NCI-H2107 treated with DMSO at 0.1 percent for 48 hours (cell line): ENCODE measurements at regions not wholly inside any gene's neighbourhood (a gene's known extent, or its start where the extent isn't known, plus 50 kb on each side); places are given as distances from the start of the nearest gene placed in this dataset.
"Not testable (repeated sequence)": the region's sequence is repeated elsewhere in the genome, so short reads cannot be mapped to it uniquely, and the experiment has no call there.

Source experiments
- DNase-seq: peaks from one replicate; lab custom pipeline; 2025; ENCODE audit not compliant: unreplicated experiment; lab: John Stamatoyannopoulos, UW

DNA sequence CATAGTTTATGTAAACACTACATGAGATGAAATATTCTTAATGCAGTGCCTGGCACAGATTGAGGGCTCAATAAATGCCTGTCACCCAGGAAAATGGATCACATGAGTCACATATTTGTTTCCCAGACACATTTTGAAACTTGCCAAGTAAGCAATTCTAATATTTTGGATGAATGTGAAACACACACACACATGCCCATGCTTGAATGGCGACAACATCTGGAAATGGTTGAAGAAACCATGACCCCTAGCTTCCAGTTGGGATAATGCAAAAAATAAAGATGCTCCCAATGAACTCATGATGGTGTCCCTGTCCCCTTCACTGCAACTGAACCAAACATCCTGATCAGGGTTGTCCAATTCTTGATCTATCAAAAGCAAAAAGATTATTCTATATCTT lies 797.3 kb downstream of the XPNPEP1 start:
- DNase-seq: no peak

DNA sequence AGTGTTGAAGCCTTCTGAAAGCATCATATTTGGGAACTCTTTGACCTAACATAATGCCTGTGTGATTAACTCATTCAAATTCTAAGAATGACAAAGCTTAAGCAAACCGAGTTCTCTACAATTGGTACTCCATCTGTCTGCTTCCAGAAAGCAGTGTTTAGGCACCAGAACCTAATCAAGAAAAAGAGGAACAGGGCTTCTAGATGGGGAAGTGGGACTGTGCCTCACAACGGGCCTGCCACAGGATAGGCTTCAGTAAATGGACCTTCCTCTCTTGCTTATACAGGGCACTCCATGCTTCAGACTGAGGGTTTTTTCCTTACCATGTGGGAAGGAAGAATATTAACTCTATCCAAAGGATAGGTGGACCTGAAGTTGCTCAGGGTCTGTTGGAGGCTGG lies 808.1 kb downstream of the XPNPEP1 start:
- DNase-seq: no peak

DNA sequence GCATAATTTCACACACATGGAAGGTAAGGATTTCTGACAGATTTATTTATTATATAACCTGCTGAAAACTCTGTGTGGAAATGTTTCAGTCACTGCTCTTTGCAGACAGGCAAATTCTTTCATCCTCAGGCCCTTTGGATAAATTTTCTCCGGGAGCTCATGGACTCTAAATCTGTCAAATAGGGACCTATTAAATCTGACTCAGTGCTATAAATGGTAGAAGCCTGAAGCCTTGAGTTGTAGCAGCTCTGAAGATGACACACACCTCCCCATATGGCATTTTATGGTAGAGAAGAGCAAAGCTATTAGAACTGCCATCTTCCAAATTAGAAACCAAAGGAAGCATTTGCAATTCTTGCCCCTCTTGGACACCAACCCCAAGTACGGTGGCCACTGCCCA lies 808.7 kb downstream of the XPNPEP1 start:
- no peak for DNase-seq

DNA sequence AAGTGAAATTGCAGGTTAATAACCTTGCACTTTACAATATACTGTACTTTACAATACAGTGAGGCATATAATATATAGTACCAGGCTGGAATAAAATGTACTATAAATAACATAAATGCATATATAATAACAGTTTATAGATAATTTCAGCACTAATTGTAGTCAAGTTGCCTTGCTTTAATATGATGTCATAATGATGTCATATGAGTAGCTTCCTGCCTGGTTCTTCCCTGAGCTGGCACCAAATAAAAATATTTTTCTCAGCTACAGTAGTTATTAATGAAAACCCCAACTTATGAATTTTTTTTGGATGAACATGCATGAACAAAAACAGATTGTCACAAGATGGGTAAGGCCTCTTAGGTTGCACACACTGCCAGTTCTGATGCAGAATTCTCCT lies 816.7 kb downstream of the XPNPEP1 start:
- DNase-seq: no peak

DNA sequence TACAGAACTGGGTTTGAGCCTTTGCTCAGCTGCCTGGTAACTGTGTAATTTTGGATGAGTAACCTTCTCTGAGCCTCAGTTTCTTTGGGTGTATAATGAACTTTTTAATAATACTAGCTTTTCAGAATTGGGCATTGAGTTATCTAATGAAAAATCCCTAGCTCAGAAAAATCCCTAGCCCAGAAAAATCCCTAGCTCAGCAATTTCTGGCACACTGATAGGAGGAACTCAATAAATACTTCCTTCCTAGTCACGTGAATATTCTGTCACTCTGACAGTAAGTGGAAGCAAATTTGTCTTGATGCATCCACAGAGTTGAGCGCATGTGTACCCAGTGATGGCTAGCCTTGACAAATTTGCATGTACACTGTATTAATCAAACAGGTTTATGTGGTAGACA lies 817.6 kb downstream of the XPNPEP1 start:
- DNase-seq: no peak

DNA sequence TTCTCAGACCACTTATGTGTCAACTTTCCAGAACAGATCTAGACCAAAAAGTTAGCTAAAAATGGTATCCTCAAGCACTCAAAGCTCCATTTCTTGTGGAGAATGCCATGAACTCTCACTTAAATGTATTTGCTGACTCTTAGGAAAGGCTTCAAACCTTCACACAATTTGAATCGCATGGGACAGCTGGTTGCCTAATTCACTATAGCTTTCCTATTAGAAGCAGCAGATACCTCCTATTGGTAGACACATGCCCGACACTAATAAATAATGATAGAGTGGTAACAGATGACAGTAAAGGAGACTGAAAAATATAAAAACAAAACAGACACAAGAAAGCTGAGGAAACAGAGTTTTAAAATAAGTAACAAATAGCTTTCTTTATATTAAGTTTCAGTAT lies 818.5 kb downstream of the XPNPEP1 start:
- no peak for DNase-seq

DNA sequence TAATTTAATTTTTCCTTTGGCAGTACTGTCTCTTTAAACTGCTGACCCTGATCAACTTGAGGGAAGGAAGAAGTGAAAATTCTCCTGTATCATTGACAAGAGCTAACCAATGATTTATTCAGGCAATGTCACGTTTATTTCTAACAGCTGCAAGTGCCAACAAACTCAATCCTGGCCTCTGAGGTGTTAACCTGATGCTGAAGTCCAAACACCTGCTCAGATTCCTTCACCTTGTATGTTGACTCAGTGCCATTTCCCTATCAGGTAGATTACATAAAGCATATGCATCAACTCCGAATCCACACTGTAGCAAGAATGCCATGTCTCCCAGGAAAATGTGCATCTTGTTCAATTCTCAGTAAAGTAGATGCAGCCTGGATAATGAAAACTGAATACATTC lies 820.0 kb downstream of the XPNPEP1 start:
- no peak for DNase-seq

DNA sequence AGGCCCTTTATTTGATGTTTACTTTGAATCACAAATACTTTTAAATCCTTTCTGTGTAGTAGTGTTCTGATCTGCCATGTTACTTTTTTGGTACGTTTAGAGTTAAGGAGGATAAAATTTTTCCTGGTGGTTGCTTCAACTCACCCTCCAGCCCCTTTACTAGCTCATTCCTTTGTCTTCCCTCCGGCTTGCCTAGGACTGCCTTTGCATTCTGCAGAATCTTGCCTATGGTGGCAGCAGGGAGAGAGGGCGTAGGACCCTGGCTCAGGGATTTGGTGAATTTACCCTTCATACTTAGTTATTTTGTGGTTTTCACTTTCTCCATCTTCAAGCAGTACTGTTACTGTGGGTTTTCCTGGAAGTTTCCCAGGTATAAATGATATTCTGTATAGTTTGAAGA lies 833.5 kb downstream of the XPNPEP1 start:
- no peak for DNase-seq

DNA sequence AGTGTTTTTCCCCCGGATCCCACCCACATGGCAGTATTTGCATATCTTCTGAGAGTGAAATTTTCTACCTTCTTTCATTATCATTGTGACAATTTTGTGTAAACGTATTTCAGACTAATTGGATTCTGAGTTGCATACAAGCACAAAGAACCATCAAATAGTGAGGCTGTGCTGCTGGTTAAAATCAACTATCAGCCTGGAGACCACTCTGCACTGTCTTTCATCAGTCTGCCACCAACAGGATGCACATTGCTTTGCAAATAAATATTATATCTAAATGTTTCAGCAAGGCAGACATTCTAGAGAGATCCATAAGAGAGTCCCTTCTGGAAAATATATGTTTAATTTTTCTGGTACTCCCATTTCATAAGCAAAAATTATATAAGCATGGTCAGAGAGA lies 851.8 kb downstream of the XPNPEP1 start:
- no peak for DNase-seq

DNA sequence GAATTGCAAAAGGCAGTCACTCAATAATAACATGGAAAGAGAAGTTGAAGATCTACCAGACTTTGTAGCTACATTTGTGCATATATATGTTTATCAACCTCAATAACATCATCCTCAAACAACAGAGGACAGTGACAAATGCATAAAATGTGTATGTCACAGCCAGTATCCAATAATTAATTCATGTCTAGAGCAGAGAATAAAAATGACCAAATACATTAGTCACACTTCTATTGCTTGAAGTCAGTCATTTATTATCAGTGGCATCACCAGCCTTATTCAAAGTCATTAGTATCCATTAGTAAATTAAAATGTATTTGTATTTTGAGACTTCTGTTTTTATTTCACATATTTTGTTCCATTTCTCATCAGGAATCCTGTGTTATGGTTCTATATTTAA lies 852.8 kb downstream of the XPNPEP1 start:
- no peak for DNase-seq

DNA sequence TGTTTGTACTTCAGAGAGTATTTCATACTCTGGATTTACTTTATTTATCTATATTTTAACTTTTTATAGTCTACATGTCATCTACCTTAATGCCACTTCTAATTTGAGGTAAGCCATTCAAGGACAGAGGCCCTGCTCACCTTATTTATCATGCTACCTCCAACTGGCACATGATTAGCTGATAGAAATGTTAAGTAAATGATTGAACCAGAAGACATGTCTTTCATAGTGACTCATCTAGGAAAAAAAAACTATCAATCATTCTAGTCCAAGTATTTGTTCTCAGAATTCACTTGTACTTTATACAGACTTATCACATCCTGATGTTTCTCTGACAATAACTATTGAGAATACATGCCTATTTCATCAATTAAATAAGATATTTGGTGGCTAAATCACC lies 856.3 kb downstream of the XPNPEP1 start:
- DNase-seq: no peak

DNA sequence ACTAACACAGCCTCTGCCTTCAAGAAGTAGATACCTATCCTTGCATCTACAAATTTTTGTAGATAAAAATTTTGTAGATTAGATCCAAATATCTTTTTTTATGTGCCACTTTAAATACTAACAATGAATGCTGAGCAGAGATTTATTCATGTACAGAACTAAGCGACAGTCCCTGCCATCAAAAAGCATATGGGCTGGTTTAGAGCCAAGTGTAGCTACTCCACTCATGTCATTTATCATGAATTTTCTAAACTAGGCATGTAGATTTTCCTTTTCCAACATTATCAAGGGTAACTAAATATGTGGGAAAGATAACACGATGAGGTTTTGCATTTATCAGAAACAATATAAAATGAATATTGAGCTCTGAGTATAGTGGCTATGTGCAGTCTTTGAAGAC lies 857.5 kb downstream of the XPNPEP1 start:
- DNase-seq: no peak

DNA sequence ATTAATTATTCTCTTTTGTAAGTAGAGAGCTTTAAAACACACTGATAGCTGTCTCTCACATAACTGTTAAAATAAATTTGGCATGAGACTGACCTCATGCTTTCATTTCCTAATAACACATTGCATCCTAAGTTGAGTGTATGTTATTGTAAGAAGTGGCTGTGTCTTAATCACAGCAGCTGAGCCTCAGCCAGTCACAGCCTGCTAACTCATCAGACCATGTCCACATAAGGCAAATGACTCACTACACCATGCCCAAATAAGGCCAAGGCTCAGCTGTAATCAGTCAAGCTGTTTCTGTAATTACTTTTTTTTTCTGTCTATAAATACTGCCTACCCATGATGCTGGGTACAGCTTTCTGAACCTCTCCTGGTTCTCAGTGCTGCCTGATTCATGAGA lies 860.9 kb downstream of the XPNPEP1 start:
- DNase-seq: no peak

DNA sequence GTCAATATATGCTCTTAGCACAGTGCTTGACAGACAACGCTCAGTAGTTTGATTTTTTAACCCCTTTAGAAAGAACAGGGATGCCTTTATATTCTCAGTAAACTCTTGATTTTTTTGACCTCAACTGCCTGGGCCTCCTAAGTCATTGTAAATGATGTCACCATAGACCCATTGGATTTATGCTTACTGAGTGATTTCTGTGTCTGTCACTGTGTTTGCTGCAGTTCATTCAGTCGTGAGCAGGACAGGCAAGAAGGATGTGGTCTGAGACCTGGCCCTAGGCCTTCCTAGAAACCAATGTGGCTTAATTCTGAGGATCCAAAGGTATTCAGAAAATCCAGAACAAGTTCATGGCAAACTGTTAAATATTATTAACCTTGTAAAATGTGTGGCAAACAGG lies 868.1 kb downstream of the XPNPEP1 start:
- DNase-seq: no peak

DNA sequence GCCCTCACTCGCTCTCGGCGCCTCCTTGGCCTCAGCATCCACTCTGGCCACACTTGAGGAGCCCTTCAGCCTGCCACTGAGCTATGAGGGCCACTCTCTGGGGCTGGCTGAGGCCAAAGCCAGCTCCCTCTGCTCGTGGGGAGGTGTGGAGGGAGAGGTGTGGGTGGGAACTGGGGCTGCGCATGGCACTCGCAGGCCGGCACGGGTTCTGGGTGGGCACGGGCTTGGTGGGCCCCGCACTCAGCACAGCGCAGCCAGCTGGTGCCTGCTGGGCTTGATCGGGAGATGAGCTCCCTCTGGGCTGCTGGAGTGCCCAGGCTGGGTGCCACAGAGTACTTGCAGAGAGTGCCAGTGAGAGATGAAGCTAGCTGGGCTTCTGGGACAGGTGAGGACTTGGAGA lies 875.5 kb downstream of the XPNPEP1 start:
- DNase-seq: no peak

DNA sequence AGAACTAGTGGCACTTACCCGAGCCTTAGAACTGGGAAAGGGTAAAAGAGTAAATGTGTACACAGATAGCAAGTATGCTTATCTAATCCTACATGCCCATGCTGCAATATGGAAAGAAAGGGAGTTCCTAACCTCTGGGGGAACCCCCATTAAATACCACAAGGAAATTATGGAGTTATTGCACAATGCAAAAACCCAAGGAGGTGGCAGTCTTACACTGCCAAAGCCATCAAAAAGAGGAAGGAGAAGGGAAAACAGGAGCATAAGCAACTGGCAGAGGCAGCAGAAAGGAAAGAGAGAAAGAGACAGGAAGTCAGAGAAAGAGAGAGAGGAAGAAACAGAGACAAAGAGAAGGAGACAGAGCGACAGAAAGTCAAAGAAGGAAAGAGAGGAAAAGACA lies 876.9 kb downstream of the XPNPEP1 start:
- not testable (repeated sequence) for DNase-seq

DNA sequence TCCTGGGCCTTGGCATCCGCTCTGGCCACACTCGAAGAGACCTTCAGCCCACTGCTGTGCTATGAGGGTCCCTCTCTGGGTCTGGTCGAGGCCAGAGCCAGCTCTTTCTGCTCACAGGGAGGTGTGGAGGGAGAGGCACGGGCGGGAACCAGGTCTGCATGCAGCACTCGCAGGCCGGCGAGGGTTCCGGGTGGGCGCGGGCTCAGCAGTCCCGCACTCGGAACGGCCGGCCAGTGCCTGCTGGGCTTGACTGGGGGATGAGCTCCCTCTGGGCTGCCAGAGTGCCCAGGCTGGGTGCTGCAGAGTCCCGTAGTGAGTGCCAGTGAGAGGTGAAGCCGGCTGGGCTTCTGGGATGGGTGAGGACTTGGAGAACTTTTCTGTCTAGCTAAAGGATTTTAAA lies 882.7 kb downstream of the XPNPEP1 start:
- no peak for DNase-seq

DNA sequence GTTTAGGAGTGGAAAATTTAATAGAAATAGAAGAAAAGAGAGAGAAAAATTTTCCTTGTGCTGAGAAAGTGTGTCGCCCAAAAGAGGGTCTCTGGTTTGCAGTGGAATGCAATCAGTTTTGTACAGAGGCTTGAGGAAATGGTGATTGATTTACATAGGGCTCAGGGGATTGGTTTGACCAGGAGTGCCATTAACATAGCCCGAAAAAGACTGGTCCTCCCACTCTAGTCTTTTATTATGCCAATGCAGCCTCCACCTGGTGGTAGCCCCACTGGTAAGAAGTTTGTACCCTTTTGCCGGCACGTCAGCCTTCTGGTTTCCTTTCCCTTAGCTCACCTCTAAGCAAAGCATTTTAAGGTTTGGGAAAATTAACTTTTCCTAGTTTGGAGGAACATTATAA lies 885.3 kb downstream of the XPNPEP1 start:
- DNase-seq: no peak

DNA sequence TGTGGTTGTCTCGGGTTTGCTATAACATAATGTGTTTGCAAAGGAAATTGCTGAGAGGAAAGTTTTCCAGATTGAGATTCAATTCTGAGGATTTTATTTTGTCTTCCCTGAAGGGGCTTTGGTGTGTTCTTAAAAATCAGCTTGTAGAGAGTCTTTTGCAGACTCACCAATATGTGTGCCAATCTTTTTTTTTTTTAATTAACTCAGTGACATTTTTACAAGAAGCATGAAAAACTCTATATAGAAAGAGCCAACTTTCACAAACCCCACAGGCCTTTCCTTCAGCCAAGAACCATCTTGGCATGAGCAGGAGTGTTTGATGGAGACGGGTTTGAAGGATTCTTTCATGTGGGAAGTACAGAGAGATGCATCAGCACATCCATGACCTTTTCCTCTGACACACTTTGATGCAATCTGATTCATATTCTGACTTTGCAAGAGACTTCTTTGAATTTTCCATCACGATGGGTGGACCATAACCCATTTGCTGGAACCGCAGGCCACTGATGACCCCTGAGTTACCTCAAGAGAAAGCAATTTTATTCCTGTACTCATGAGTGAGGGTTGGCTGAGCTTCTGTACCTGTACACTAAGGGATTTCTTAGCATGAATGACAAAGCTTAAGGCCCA lies 892.6 kb downstream of the XPNPEP1 start:
- DNase-seq: no peak

DNA sequence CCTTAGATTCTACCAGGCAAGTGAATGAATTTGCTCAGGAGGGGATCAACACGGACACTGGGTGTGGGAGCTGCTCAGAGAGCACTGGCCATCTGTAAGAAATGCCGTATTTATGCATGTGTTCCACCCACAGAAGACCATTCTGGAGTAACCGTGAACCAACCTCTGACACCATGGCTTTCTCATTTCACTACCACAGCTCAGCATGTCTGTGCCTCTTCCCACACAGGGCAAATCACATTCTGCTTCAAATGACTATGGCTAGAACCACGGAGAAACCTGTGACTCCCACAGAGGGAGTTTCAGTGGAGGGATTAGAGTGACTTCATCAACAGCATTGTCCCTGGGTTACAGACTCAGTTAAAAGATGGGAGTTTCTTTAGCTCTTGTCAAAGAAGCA lies 893.4 kb downstream of the XPNPEP1 start:
- DNase-seq: no peak

DNA sequence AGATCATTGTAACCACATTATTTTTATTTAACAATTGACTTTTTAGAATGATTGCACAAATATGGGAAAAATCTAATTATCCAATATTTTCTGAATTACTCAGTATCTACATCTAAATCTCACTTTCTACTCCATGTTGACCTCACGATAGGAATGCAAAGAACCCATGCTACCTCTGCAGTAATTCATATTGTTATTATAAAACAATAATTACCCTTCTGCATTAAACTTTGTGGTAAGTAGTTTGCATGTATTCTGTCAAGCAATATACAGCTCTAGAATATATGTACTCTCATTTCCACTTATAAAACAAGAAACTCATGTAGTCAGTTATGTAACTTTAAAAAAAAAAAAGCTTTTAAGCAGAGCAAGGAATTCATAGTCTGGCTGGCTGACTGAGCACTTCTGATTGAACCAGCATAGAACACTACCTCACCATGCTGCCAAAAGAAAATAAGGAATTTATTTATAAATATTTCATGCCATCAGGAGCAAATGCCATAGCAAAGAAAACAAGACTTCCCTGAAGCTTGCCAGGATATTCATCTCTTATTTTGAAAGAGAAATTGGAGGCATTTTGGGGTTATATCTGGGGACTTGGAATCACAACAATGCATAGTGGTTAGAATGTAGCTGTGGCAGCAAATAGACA lies 895.7 kb downstream of the XPNPEP1 start:
- no peak for DNase-seq

DNA sequence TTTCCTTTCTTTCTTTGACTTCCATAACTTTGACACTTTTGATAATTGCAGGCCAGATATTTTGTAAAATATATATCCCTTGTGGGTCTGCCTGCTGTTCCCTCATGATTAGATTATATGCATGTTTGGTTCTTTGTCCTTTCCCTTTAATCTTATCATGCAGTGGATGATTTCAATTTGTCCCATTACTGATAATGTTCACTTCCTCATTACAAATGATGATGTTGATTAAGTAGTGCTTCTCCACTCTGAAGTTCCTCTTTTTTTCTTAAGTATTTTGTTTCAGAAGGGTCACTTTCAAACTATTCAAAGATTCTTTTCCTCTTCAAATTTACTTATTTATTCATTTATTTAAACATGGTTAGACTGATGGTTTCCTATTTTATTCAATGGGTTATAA lies 898.1 kb downstream of the XPNPEP1 start:
- no peak for DNase-seq

DNA sequence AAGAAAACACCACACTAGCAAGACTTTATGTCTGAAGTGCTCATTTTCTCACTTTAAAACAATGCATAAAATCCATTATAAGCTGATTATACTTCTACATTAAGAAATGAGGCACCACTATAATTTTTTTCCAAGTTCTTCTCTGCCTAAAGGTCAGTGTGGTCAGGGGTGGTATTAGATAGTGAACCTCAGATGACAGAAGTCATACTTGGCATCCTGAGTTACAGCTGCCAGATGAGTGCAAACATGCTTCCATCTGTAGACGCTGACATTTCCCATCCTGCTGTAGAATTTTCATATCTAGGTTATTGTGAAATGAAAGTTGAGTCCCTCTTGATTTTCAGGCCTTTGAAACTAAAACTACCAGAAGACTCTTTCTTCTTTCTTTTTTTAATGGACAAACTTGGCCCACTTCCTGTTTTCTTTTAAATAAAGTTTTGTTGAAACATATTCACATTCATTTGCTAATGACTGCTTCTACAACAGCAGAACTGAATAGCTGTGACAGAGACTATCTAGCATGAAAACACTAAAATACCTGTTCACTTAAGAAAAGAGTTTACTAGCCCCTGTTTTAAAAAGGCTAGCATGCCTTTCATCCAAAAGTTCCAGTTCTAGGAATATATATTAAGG lies 900.8 kb downstream of the XPNPEP1 start:
- no peak for DNase-seq
